KMS-11 (cell line): ENCODE measurements at regions not wholly inside any gene's neighbourhood (a gene's known extent, or its start where the extent isn't known, plus 50 kb on each side); places are given as distances from the start of the nearest gene placed in this dataset.

Source experiments
- H2AFZ ChIP-seq: fragments of 200-600 bp; sonication (generic); 2 replicates; pipeline ENCODE4 v1.6.1; 2016; ENCODE audit warnings: antibody characterized with exemption, mixed run types, low read depth
- H3K27ac ChIP-seq: fragments of 200-600 bp; sonication (generic); 2 replicates; pipeline ENCODE4 v1.6.1; 2016; ENCODE audit warnings: mild to moderate bottlenecking, mixed run types
- H3K27me3 ChIP-seq: fragments of 200-600 bp; sonication (generic); 2 replicates; pipeline ENCODE4 v1.6.1; 2017; ENCODE audit warnings: mild to moderate bottlenecking, low read depth, mixed run types, moderate library complexity; ENCODE audit not compliant: insufficient read depth
- H3K36me3 ChIP-seq: fragments of 200-600 bp; sonication (generic); 2 replicates; pipeline ENCODE4 v1.6.1; 2017; ENCODE audit warnings: mild to moderate bottlenecking, mixed run types; ENCODE audit not compliant: insufficient read depth
- H3K4me1 ChIP-seq: fragments of 200-600 bp; sonication (generic); 2 replicates; pipeline ENCODE4 v1.6.1; 2016; ENCODE audit warnings: mild to moderate bottlenecking, low read depth, mixed run types; ENCODE audit not compliant: poor library complexity, severe bottlenecking
- H3K4me2 ChIP-seq: fragments of 200-600 bp; sonication (generic); 2 replicates; pipeline ENCODE4 v1.7.0; 2016; ENCODE audit warnings: mild to moderate bottlenecking, mixed run types
- H3K4me3 ChIP-seq: fragments of 200-600 bp; sonication (generic); IDR thresholded peaks from 2 replicates; pipeline ENCODE4 v1.6.1; 2017; ENCODE audit warnings: low read depth, low read length, mixed read lengths; ENCODE audit not compliant: insufficient read depth
- H3K79me2 ChIP-seq: fragments of 200-600 bp; sonication (generic); 2 replicates; pipeline ENCODE4 v1.6.1; 2016; ENCODE audit warnings: low read depth, mixed run types; ENCODE audit not compliant: insufficient read depth
- H3K9ac ChIP-seq: fragments of 200-600 bp; sonication (generic); 2 replicates; pipeline ENCODE4 v1.6.1; 2016; ENCODE audit warnings: mild to moderate bottlenecking, mixed run types
- H4K20me1 ChIP-seq: fragments of 200-600 bp; sonication (generic); 2 replicates; pipeline ENCODE4 v1.6.1; 2016; ENCODE audit warnings: mild to moderate bottlenecking, mixed run types; ENCODE audit not compliant: insufficient read depth
- CTCF ChIP-seq: fragments of 200-600 bp; sonication (generic); conservative IDR thresholded peaks from 2 replicates; pipeline ENCODE4 v1.6.1; 2017; ENCODE audit warnings: low read depth, mild to moderate bottlenecking, antibody characterized with exemption, low read length, moderate library complexity, mixed read lengths

DNA sequence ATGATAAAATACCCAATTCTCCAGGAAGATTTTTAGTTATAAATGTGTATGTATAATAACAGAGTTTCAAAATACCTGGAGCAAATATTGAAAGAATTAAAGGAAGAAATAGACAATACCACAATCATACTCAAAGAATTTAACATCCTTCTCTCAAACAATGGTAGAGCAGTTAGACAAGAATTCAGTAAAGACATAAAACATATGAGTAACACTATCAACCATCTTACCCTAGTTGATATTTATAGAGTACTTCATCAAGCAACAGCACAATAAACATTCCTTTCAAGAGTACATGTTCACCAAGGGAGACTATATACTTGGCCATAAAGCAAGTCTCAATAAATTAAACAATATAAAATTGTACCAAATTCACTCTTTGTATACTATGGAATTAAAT is 108.4 kb downstream of the DLEU7 start:
- no peak overlapping the region for H3K27ac ChIP-seq
- TF ChIP-seq CTCF, result no peak

DNA sequence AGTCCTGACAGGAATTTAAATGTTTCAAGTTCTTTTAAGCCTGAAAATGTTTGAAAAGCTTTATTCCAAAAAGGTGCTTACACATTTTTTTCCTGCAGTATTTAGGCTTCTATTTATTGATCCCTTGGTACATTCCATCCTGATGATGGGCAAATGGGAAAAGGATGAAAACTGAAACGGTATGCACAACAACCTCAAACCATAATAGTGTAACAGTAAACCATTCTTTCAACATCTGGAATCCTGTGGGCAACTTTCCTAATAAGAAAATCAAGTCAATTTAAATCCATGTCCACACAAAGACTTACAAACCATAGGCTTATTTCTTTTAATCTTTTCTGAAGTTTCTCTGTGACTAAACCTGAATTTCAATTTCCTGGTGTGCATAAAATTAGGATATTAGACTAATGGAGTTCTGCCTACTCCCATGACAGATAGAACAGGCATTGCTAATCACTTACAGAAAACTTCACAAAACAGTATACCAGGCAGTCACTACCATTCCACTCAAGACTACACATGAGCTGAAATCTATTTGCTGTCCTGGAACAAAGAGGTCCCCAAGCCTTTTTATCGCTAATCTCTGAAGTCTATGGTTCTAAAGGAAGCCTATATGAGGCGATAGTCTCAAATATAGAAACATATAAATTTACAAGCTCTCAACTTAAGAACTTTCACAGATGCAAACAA is 103.3 kb downstream of the DLEU7 start:
- Histone ChIP-seq H2AFZ (no peak overlapping the region), H3K4me2 (no peak overlapping the region), H3K27me3 (no peaks in the 10 kb centered on the region), H3K36me3 (no peaks in the 10 kb centered on the region), H3K9ac (no peak overlapping the region), H3K27ac (no peak overlapping the region), H3K4me3 (no peak overlapping the region), H4K20me1 (no peaks in the 10 kb centered on the region), H3K4me1 (no peaks in the 10 kb centered on the region), H3K79me2 (no peaks in the 10 kb centered on the region)
- TF ChIP-seq CTCF, result no peak

More for the DNA sequence above, 108.4 kb downstream of the DLEU7 start:
- no peaks in the 10 kb centered on the region for H3K4me1 ChIP-seq
- no peaks in the 10 kb centered on the region for H3K36me3 ChIP-seq
- no peaks in the 10 kb centered on the region for H3K27me3 ChIP-seq
- H3K9ac ChIP-seq, result no peak overlapping the region
- no peaks in the 10 kb centered on the region for H4K20me1 ChIP-seq
- no peak overlapping the region for H2AFZ ChIP-seq
- H3K4me2 ChIP-seq, result no peak overlapping the region
- no peak overlapping the region for H3K4me3 ChIP-seq
- H3K79me2 ChIP-seq, result no peaks in the 10 kb centered on the region

DNA sequence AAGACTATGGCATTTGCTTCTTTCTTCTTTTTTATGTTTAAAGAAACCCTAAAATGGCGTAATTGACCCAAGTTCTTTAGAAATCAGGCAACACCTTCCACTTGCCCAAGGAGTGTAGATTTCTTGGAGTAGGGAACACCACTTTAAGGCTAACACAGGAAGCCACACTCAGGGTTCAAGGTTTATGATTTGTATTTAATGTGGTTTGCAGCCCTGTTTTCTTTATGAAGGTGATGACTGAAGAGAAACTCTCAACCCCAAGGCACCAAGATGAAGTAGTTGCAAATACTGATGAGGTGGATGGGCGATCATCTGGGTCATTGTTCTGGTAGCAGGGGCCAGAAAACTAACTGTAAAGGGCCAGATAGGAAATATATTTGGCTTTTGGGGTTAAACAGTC is 101.1 kb downstream of the DLEU7 start:
- Histone ChIP-seq H4K20me1 (no peaks in the 10 kb centered on the region), H2AFZ (no peak overlapping the region), H3K4me1 (no peaks in the 10 kb centered on the region), H3K27ac (no peak overlapping the region), H3K4me2 (no peak overlapping the region), H3K4me3 (no peak overlapping the region), H3K9ac (no peak overlapping the region), H3K36me3 (no peaks in the 10 kb centered on the region), H3K79me2 (no peaks in the 10 kb centered on the region), H3K27me3 (no peaks in the 10 kb centered on the region)
- no peak for TF ChIP-seq CTCF

DNA sequence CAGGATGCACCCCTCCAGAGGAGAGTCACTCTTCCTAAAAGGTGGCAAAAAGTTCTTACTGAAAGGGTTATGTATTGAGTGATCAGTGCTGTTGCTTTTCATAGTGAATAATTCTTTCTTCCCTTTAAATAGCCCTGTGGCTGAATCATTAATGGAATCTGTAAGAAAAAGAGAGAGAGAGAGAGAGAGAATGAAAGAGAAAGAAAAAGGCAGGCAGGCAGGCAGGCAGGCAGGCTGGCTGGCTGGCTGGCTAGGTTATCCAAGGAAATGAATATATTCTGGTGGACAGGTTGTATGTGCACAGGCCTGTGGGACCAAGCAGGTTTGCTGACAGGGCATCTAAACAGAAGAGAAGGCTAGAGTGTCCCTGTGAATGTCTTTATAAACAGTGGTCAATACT is 100.5 kb downstream of the DLEU7 start:
- Histone ChIP-seq H3K27ac (no peak overlapping the region), H3K9ac (no peak overlapping the region), H3K36me3 (no peaks in the 10 kb centered on the region), H3K4me2 (no peak overlapping the region), H2AFZ (no peak overlapping the region), H3K79me2 (no peaks in the 10 kb centered on the region), H3K27me3 (no peaks in the 10 kb centered on the region), H4K20me1 (no peaks in the 10 kb centered on the region), H3K4me1 (no peaks in the 10 kb centered on the region), H3K4me3 (no peak overlapping the region)
- no peak for TF ChIP-seq CTCF
